ENCODE measurements at regions not wholly inside any gene's neighbourhood (a gene's known extent, or its start where the extent isn't known, plus 50 kb on each side); places are given as distances from the start of the nearest gene placed in this dataset.
"Not testable (repeated sequence)": the region's sequence is repeated elsewhere in the genome, so short reads cannot be mapped to it uniquely, and the experiment has no call there.

- Histone ChIP-seq H3K4me1 (no peaks in the 10 kb centered on the region), H3K27me3 (no peaks in the 10 kb centered on the region), H3K27ac (no peak overlapping the region), H3K9me3 (no peaks in the 10 kb centered on the region), H3K36me3 (no peaks in the 10 kb centered on the region), H3K4me3 (no peak overlapping the region)
- intact Hi-C loops (cut with DNase I), result no loop called here
- 79 to 92% (median 84%) methylated on average over 1 of the region's 1 CpG for WGBS, 4 donors
- no peak for TF ChIP-seq CTCF (IDR thresholded peaks at IDR 0.05)
- TF ChIP-seq POLR2A (IDR thresholded peaks at IDR 0.05), result no peak
- DNase-seq, result no peak
- no peak for ATAC-seq
Measured at GRCh38 chr2:21836719-21837118, 713.0 kb downstream of the TDRD15 start.

GRCh38 chr2:21837168-21837960 lies 713.6 kb downstream of the TDRD15 start:
- intact Hi-C loops (cut with DNase I), result no loop called here
- Histone ChIP-seq H3K27me3 (no peaks in the 10 kb centered on the region), H3K36me3 (no peaks in the 10 kb centered on the region), H3K4me3 (no peak overlapping the region), H3K27ac (no peak overlapping the region), H3K9me3 (no peaks in the 10 kb centered on the region), H3K4me1 (no peaks in the 10 kb centered on the region)
- no peak for ATAC-seq
- TF ChIP-seq CTCF (IDR thresholded peaks at IDR 0.05), result no peak
- WGBS, 4 donors, result 60 to 65% (median 64%) methylated on average over 5 of the region's 5 CpGs
- DNase-seq, result no peak

GRCh38 chr2:21841341-21841740 lies 717.6 kb downstream of the TDRD15 start:
- H3K4me3 ChIP-seq, result no peak overlapping the region
- TF ChIP-seq POLR2A (IDR thresholded peaks at IDR 0.05), result no peak
- no peak for TF ChIP-seq CTCF (IDR thresholded peaks at IDR 0.05)
- no peak for ATAC-seq
- DNase-seq, result no peak
- 67 to 78% (median 73%) methylated on average over 2 to 3 of the region's 3 CpGs for WGBS, 4 donors
- intact Hi-C loops (cut with DNase I), result no loop called here
- H3K4me1 ChIP-seq, result no peaks in the 10 kb centered on the region
- no peaks in the 10 kb centered on the region for H3K36me3 ChIP-seq
- H3K9me3 ChIP-seq, result no peaks in the 10 kb centered on the region
- no peaks in the 10 kb centered on the region for H3K27me3 ChIP-seq
- no peak overlapping the region for H3K27ac ChIP-seq

- intact Hi-C loops (cut with DNase I); DNase-seq; H3K4me3 ChIP-seq; H3K4me1 ChIP-seq; H3K27ac ChIP-seq; H3K27me3 ChIP-seq; H3K36me3 ChIP-seq; H3K9me3 ChIP-seq; ATAC-seq: not testable (repeated sequence)
- WGBS, 4 donors, result 64 to 75% (median 67%) methylated on average over 7 of the region's 7 CpGs
Measured at GRCh38 chr2:21850367-21850766, 726.6 kb downstream of the TDRD15 start.

GRCh38 chr2:21854938-21855337 lies 731.2 kb downstream of the TDRD15 start:
- peaks cover 0 to 14% (median 0%) of the 10 kb centered on the region in 12 donors for H3K9me3 ChIP-seq
- no peak for ATAC-seq
- H3K4me3 ChIP-seq, result no peak overlapping the region
- H3K36me3 ChIP-seq, result no peaks in the 10 kb centered on the region
- H3K27me3 ChIP-seq, result no peaks in the 10 kb centered on the region
- H3K27ac ChIP-seq, result no peak overlapping the region
- no peak for DNase-seq
- no peak for TF ChIP-seq POLR2A (IDR thresholded peaks at IDR 0.05)
- no peak for TF ChIP-seq CTCF (IDR thresholded peaks at IDR 0.05)
- 78 to 82% (median 80%) methylated on average over 3 of the region's 3 CpGs for WGBS, 4 donors
- H3K4me1 ChIP-seq, result no peaks in the 10 kb centered on the region
- intact Hi-C loops (cut with DNase I), result no loop called here

All from heart left ventricle (tissue), 16 donors.